GM18505 (cell line): ENCODE measurements at regions not wholly inside any gene's neighbourhood (a gene's known extent, or its start where the extent isn't known, plus 50 kb on each side); places are given as distances from the start of the nearest gene placed in this dataset.
A peak's percentile ranks its signal among the peaks of the same experiment; 100 is the strongest.

Experiments used
- ATAC-seq: cut with Tn5 transposase; IDR thresholded peaks from one replicate; pipeline ENCODE4 v1.9.1; 2021; ENCODE audit not compliant: unreplicated experiment
- POLR2A ChIP-seq: IDR thresholded peaks from 4 replicates; pipeline ENCODE4 v1.6.1; 2011; ENCODE audit warnings: borderline replicate concordance; ENCODE audit not compliant: insufficient read depth, insufficient read length; ENCODE audit errors: extremely low read depth

DNA sequence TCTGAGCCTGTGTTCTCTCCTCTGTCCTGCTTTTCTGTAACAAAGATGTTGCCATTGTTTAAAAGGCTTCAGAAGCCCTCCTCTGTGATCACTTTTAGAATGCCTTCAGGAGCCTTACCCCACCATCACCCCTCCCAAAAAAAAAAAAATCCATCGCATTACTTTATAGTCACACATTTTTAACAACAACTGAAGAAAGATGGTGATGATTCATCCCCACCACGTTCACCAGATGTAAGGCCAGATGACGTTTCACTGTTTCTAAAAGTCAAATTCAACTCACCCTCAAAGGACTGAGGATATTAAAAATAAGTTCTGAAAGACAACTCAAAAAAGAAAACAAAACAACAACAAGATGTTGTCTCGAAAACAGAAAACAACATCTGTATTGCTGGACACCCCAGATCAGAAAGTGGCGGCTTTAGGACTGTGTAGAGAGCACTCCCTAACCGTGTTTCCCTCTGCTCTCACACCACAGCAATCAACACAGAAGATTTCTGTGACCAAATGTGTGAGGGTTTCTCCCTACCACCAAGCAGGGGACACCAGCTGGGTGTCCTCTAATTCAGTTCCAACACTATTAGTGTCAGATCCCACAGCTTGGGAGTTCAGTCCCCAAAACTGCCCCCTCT, 61.9 kb upstream of the CREB1 start:
- no peak for ATAC-seq
- no peak for TF ChIP-seq POLR2A

DNA sequence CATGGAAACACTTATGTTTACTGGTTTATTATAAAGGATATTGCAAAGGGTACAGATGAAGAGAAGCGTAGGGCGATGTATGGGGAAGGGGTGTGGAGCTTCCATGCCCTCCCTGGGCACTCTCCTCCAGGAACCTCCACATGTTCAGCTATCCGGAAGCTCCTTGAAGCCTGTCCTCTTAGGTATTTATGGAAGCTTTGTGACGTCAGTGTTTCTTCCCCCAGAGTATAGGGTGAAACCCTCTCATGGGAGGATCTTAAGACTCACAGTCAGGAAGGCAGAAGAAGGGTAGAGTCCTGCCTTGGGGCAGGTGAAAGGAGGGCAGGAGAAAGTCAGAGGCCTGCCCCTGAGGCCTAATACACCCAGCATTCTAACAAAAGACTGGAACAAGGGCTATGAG, 61.3 kb upstream of the CREB1 start:
- no peak for TF ChIP-seq POLR2A
- no peak for ATAC-seq

DNA sequence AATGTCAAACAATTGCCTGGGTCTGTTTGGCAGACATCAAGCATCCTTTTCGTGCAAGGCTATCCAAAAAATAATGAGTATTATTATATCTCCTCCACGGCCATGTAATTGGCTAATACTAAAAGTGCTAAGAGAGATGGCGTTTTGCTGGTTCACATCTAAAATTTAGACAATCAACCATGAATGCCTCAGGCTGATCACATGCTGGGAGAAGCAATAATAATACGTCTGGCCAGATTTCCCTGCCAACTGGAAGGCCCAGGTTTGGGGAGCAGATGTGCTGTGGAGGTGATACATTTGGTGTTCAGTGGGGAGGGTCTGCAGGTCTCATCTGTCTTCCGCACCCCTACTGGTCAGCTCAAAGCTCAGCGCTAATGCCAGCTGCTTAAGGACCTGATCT, 60.3 kb upstream of the CREB1 start:
- no peak for TF ChIP-seq POLR2A
- no peak for ATAC-seq

DNA sequence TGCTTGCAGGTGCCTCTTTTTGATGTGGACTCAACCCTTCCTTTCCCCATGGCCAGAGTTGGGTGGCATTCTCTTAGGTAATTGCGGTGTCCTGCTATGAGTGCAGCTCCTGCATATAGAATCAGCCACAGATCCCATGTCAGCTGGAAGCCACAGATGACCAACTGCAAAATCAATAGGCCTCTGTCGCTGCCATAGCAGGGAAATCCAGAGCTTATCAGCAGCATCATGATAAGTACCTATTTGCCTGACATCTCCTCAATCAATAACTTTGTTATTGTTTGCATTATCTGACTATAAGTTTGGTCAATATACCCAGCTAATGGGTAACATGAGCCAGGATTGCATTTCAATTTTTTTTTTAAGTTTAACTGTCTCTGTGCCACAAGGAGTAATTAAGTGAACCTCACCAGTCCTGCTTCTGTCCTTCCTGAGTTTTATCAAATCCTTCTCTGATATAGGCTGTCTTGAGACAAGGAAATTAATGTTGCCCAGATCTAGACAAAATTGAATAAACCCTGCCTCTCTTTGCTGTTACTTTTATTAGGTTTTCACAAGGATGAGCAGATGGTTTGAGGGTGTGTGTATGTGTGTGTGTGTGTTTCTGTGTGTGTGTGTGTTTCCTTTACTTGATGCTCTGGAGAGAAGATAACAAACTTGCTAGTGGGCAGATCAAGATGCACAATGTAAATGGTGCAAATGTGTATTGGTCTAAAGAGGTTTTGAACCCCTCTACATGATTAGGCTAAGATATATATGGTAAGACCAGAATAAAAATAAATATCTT, 59.6 kb upstream of the CREB1 start:
- no peak for ATAC-seq
- TF ChIP-seq POLR2A = no peak

DNA sequence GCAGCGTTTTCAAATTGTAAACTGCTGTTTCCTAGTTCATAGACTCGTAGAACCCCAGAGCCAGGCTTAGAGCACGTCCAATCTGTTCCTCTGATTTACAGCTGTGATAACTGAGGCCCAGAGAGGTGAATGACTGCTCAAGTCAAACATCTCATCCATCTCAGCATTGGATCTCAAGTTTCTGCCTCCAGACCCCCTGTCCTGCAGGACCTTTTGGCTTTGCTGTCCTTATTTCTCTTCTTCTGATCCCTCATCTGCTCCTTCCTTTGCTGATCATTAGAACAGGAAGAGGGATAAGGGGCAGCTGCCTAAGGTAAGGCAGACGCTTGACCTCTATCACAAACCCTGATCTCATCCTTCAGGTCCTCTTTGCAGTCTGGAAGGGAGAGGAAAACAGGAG, 58.5 kb upstream of the CREB1 start:
- TF ChIP-seq POLR2A = no peak
- ATAC-seq = no peak

DNA sequence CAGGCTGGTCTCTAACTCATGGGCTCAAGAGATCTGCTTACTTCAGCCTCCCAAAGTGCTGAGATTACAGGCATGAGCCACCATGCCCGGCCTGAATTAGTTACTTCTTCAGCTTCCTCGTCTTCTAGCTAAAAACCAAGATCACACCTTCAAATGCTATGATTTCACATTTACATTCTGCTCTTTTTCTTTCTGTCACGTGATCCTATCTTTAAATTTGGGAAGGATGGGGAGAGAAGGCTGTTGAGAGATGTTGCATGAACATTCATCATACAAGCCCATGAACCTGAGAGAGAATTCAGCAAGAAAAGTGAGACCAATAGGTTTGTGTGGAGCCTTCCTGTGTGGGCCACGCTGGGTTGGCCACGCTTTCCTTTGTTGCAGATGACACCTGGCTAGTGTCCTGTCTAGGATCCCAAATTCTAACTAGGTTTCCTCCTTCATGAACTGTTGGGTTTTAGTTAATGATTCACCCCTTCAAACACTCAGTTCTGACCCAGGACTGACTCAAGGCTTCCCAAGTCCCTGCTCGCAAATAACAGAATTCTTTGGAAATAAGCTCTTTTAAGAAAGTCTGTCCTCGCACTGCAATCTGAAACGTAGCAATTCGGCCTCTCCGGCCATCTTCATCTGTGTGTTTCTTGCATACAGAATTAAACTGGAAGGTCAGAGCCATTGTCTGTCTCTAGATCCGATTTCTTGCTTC, 57.3 kb upstream of the CREB1 start:
- TF ChIP-seq POLR2A = no peak

DNA sequence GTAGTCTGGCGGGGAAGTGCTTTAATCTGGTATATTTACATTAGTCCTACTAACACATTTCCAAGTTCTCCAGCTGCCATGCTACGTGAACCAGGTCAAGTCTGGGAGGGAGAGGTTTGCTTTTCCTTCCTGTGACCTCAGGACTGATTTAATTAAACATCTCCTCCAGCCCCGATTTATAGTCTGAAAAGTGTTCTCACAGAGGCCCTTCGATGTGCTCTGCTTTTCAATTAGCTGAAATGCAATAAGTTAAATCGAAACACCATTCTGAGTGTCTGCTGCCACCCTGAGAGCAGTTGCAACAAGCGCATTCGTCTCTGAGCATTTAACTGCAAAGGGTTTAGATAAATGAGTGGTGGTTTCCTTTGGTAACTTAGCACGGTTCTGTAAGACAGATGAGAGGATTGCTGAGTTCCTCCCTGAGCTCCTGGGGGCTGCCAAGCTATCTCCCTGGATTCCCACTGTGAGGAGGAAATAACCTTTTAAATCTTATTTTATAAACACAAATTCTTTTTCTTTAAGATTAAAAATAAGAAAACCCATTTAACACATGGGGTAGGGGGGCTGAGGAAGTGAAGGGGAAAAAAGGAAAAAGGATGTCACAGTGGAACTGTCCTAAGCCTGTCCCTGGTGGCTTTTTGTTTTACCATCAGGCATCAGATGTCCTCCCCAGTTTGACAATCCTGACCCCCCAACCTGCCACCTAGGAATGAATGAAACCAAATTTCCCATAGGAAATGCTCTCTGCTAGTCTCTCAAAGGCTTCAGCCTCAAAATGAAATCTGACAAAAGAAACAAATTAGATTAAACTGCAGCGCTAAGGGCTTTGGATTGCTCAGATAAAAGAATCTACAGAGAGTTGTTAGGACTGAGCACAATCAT, 56.5 kb upstream of the CREB1 start:
- TF ChIP-seq POLR2A = no peak

More for the DNA sequence above, 57.3 kb upstream of the CREB1 start:
- no peak for ATAC-seq

DNA sequence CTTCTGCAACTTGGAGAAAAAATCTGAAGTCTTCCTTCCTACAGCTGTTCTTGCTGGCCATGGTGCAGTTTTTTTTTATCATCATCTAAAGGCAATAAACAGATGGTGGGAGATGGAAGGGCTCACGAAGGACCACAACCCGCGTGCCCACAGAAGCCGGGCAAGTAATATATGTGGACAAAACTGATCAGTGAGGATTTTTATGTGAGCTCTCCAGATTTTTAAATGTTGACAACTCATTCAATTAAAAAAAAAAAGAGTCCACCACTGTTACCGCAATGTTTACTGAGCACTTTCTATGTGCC, 55.9 kb upstream of the CREB1 start:
- ATAC-seq = no peak
- no peak for TF ChIP-seq POLR2A

More for the DNA sequence above, 56.5 kb upstream of the CREB1 start:
- peak; percentile 55 for ATAC-seq

DNA sequence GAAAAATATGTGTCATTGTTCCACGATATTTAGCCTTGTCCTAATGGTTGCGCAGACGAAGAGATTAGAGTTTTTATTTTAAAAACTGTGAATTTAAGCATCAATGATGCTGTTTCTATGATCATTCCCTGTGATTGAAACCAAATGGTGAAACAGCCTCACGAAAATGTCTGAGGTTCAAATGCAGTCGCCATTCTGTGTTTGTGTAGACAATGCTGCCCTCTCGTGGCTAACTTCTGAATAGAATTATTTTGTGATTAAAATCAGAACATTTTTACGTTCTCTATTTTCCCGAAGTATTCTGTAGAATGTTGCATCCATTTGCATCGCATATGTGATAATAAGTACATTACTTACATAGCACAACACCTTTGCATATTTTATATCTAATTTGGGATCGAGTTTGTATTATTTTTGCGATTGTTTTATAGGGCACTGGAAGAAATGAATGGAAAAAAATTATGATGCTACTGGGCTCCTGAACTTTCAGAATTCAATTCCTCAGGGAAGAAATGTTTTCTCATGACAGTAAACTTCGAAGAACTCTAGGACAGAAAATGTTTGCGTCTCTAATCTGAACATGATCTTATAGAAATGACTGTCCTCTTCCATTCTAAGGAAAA, 54.8 kb upstream of the CREB1 start:
- no peak for TF ChIP-seq POLR2A
- no peak for ATAC-seq

DNA sequence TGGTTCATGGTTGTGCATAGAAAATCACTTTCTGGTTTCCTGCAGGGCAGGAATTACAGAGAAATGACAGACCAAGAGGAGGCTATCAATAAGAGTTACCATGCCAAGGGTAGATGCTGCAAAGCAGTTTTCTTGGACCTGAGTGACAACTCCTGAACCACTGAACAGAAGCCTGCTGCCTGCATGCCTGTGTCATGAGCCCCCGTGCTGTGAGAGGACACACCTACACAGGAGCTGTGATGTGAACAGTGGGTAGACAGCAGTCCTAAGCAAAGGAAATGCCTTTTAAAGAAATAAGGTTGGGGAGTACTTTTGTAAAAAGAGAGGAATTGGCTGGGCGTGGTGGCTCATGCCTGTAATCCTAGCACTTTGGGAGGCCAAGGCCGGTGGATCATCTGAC, 54.2 kb upstream of the CREB1 start:
- ATAC-seq = no peak
- TF ChIP-seq POLR2A = no peak

DNA sequence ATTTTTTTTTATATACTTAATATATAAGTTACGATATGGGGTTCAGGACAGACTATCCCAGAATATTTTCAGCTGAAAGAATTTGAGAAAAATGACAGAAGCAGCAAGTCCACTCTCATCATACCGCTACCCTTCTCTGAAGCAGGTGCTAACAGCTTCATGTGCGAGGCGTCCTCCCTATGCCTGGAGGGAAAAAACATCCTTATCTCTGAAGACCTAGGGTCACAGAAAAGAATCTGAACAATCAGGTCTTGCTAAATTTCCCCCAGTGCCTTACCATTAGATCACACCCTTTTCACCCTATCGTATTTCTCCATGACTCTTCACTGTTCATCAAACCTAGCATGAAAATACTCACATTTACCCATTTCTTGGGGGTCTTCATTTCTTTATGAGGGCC, 51.9 kb upstream of the CREB1 start:
- ATAC-seq = no peak
- no peak for TF ChIP-seq POLR2A

DNA sequence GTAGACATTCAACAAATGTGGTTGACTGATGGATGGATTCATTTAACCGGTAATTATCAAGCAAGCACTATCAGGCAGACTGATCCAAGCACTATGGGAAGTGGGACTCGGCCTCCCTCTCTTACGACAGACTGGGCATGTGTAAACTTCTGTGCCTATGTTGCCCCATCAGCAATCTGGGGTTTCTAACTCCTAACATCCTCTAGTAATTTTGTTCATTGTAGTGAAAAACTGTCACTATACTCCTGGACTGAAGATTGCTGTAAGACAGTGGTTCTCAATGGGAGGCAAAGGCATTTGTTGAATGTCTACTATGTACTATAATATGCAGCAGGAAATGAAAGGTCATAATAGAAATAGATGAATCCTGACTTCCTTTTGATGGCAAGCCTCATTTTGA, 51.2 kb upstream of the CREB1 start:
- no peak for TF ChIP-seq POLR2A
- ATAC-seq = no peak
